ENCODE measurements at regions not wholly inside any gene's neighbourhood (a gene's known extent, or its start where the extent isn't known, plus 50 kb on each side); places are given as distances from the start of the nearest gene placed in this dataset.

GRCh38 chr2:117091041-117091837 is 723.3 kb upstream of the DDX18 start:
- DNase-seq (no peak), ATAC-seq (ENCODE audit: insufficient read depth, low read depth) (no peak)
- no peaks in the 10 kb centered on the region for H3K27me3 ChIP-seq (ENCODE audit: insufficient read depth, low read length, poor library complexity)
- H3K27ac ChIP-seq (ENCODE audit: low read length) = no peak overlapping the region
- TF ChIP-seq CTCF (IDR thresholded peaks at IDR 0.05; ENCODE audit: borderline replicate concordance, extremely low read depth, low read length, poor library complexity, severe bottlenecking) (no peak), EZH2 (IDR thresholded peaks at IDR 0.05; ENCODE audit: borderline replicate concordance, low read depth, low read length, severe bottlenecking) (no peak)
- no peaks in the 10 kb centered on the region for H3K36me3 ChIP-seq (ENCODE audit: insufficient read depth, low read length)
- H3K4me2 ChIP-seq (ENCODE audit: insufficient read depth, low read length) = no peak overlapping the region
- H4K20me1 ChIP-seq (ENCODE audit: insufficient read depth, low read length) = no peaks in the 10 kb centered on the region
- H3K9me3 ChIP-seq (ENCODE audit: insufficient read depth, low read length, severe bottlenecking) = no peaks in the 10 kb centered on the region
- no peak overlapping the region for H3K9ac ChIP-seq (ENCODE audit: low read depth, low read length)
- no peak overlapping the region for H2AFZ ChIP-seq (ENCODE audit: low read depth, low read length)
- H3K79me2 ChIP-seq (ENCODE audit: insufficient read depth, low read length) = no peaks in the 10 kb centered on the region
- H3K4me1 ChIP-seq (ENCODE audit: insufficient read depth, low read length) = no peaks in the 10 kb centered on the region
- H3K4me3 ChIP-seq (ENCODE audit: low read depth in 1 of 2, low read length in 2 of 2) = no peak overlapping the region

GRCh38 chr2:117101613-117102012 is 712.9 kb upstream of the DDX18 start:
- Histone ChIP-seq H3K4me1 (ENCODE audit: insufficient read depth, low read length) (no peaks in the 10 kb centered on the region), H4K20me1 (ENCODE audit: insufficient read depth, low read length) (no peaks in the 10 kb centered on the region), H3K9me3 (ENCODE audit: insufficient read depth, low read length, severe bottlenecking) (no peaks in the 10 kb centered on the region), H3K4me2 (ENCODE audit: insufficient read depth, low read length) (no peak overlapping the region), H3K27me3 (ENCODE audit: insufficient read depth, low read length, poor library complexity) (no peaks in the 10 kb centered on the region), H3K36me3 (ENCODE audit: insufficient read depth, low read length) (no peaks in the 10 kb centered on the region), H3K9ac (ENCODE audit: low read depth, low read length) (no peak overlapping the region), H3K79me2 (ENCODE audit: insufficient read depth, low read length) (no peaks in the 10 kb centered on the region), H2AFZ (ENCODE audit: low read depth, low read length) (no peak overlapping the region), H3K4me3 (ENCODE audit: low read depth in 1 of 2, low read length in 2 of 2) (no peak overlapping the region), H3K27ac (ENCODE audit: low read length) (no peak overlapping the region)
- TF ChIP-seq CTCF (IDR thresholded peaks at IDR 0.05; ENCODE audit: borderline replicate concordance, extremely low read depth, low read length, poor library complexity, severe bottlenecking) (no peak), EZH2 (IDR thresholded peaks at IDR 0.05; ENCODE audit: borderline replicate concordance, low read depth, low read length, severe bottlenecking) (no peak)
- DNase-seq = no peak
- ATAC-seq (ENCODE audit: insufficient read depth, low read depth) = no peak

- ATAC-seq (ENCODE audit: insufficient read depth, low read depth) = no peak
- no peaks in the 10 kb centered on the region for H4K20me1 ChIP-seq (ENCODE audit: insufficient read depth, low read length)
- no peaks in the 10 kb centered on the region for H3K27me3 ChIP-seq (ENCODE audit: insufficient read depth, low read length, poor library complexity)
- no peak overlapping the region for H3K27ac ChIP-seq (ENCODE audit: low read length)
- H3K9me3 ChIP-seq (ENCODE audit: insufficient read depth, low read length, severe bottlenecking) = peaks cover 6% of the 10 kb centered on the region
- H3K4me2 ChIP-seq (ENCODE audit: insufficient read depth, low read length) = no peak overlapping the region
- H3K4me3 ChIP-seq (ENCODE audit: low read depth in 1 of 2, low read length in 2 of 2) = no peak overlapping the region
- no peak for DNase-seq
- TF ChIP-seq CTCF (IDR thresholded peaks at IDR 0.05; ENCODE audit: borderline replicate concordance, extremely low read depth, low read length, poor library complexity, severe bottlenecking) (no peak), EZH2 (IDR thresholded peaks at IDR 0.05; ENCODE audit: borderline replicate concordance, low read depth, low read length, severe bottlenecking) (no peak)
- H3K9ac ChIP-seq (ENCODE audit: low read depth, low read length) = no peak overlapping the region
- H3K36me3 ChIP-seq (ENCODE audit: insufficient read depth, low read length) = no peaks in the 10 kb centered on the region
- no peaks in the 10 kb centered on the region for H3K4me1 ChIP-seq (ENCODE audit: insufficient read depth, low read length)
- H2AFZ ChIP-seq (ENCODE audit: low read depth, low read length) = no peak overlapping the region
- no peaks in the 10 kb centered on the region for H3K79me2 ChIP-seq (ENCODE audit: insufficient read depth, low read length)
Measured at GRCh38 chr2:117108741-117109267, 705.7 kb upstream of the DDX18 start.

Data from DND-41 (cell line).